ENCODE measurements at regions not wholly inside any gene's neighbourhood (a gene's known extent, or its start where the extent isn't known, plus 50 kb on each side); places are given as distances from the start of the nearest gene placed in this dataset.

DNA sequence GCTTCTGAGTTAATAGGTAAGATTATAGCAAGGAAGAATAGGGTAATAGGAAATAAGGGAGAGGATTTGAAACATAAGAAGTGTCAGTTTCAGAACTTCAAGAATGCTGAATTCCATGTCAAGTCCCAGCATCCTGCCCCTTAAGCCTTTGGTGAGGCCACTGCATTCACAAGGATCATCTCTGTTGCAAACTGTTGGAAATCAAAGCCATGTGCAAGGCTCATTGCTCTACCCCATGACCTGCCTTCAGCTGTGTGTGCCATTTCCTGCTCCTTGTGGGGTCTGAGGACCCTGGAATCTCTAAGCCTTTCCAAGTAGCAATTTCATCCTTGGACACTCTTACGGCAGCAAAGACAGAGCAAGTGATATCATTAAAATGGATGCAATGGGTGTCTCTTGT lies 203.0 kb downstream of the CDC5L start:
- DNase-seq (ENCODE audit: insufficient read length, low spot score): no peak
- no peak for FAIRE-seq
- no peak for TF ChIP-seq POLR2A (IDR thresholded peaks at IDR 0.05; ENCODE audit: low read depth, low read length)

DNA sequence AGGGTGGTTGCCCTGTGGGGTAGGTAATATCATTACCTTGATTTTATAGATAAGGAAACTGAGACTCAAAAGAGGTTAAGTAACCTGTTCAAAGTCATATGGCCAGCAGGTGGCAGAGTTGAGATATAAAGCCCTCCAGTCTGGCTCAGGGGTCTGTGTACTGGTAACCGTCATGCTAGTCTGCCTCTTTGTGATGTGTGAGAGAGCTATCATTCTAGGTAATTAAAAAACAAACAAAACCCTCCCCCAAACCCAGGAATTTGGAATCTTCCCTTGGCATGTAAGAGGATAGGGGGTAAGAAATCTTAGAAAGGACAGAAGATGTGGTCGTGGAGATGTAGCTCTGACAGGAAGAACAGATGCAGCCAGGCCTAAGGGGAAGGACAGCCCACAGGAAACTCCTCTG lies 206.0 kb downstream of the CDC5L start:
- peak; percentile 35 for DNase-seq (ENCODE audit: insufficient read length, low spot score)
- FAIRE-seq: peak; percentile 80
- no peak for TF ChIP-seq POLR2A (IDR thresholded peaks at IDR 0.05; ENCODE audit: low read depth, low read length)

GRCh38 chr6:44594481-44594880 lies 207.0 kb downstream of the CDC5L start:
- no peak for FAIRE-seq
- DNase-seq (ENCODE audit: insufficient read length, low spot score): no peak
- no peak for TF ChIP-seq POLR2A (IDR thresholded peaks at IDR 0.05; ENCODE audit: low read depth, low read length)

DNA sequence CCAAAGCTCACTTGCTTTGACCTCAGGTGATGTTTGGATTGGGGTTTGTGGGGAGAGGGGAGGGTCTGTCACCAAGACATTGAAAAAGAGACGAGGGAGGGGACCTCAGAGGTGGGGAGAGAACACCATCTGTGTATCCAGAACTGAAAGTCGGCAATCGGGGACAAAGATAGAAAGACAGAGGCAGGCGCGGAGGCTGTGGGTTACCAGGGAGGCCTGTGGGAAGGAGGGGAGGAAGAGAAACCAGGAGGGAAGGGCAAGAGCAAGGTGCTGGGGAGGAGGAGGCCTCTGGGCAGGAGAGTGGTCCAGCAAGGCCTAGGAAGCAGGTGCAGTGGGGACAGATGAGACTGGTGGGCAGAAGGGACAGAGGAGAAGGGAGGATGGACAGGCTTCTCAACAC lies 211.2 kb downstream of the CDC5L start:
- no peak for FAIRE-seq
- no peak for TF ChIP-seq POLR2A (IDR thresholded peaks at IDR 0.05; ENCODE audit: low read depth, low read length)
- DNase-seq (ENCODE audit: insufficient read length, low spot score): no peak

DNA sequence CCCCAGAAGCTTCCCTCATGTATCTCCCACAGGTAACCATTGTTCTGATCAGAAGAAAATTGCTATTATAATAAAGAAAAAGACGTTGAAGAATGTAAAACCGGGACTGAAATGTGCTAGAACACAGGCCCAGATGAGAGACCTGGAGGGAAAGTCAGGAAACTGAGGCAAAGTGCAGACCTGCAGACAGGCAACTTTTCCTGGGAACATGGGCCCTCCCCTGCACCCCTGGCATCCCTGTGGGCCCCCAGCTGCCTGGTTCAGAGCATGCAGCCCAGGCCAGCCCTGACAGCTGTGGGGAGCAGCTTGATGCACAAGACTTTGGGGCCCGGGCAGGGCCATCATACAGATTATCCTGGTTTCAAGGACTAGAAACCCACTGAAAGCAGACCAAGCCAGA lies 212.2 kb downstream of the CDC5L start:
- no peak for DNase-seq (ENCODE audit: insufficient read length, low spot score)
- FAIRE-seq: no peak
- TF ChIP-seq POLR2A (IDR thresholded peaks at IDR 0.05; ENCODE audit: low read depth, low read length): no peak

DNA sequence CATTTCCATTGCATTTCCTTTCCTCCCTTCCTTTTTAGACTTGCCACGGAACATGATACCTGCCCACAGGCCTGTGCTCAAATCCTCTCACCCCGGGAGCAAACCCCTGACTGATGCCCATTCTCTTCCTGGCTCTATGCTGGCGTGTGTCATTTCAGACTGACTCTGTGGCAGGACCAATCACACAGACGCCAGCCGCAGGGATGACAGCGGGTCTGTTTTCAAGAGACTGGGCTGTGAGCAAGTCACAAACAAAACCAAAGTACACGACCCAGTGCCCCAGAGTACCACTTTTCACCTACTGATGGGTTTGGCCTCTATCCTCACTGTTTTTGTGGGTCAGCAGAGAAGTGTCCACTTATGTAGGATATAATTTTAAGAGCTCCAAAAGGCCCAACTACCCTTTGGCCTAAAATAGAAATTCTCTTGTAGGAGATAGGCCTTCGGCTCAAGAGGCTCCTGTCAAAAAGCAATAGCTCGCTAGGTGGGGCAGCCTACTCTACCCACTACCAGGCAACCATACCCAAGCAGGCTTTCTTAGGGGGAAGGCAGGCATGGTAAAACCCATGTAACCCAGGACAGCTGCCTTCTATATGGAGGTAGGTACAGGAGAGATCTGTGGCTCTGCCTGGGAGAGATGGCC lies 215.7 kb downstream of the CDC5L start:
- no peak for TF ChIP-seq POLR2A (IDR thresholded peaks at IDR 0.05; ENCODE audit: low read depth, low read length)
- no peak for DNase-seq (ENCODE audit: insufficient read length, low spot score)
- no peak for FAIRE-seq

DNA sequence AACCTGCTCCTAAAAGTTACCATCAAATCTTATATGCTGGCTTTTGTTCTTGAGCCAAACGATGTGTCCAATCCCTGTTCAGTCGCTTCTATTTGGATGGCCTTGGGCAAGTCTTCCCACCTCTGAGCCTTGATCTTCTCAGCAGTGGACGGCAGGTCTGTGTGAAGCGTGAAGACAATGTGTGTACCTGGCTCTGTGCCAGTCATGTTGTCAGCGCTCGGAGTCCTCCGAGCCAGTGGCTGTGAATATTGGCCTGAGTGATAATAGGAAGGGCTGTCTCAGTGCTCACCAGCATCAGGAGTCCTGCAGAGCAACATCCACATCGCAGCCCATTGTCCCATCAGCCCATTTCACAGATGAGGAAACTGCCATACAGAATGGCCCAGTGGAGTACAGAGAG lies 219.0 kb downstream of the CDC5L start:
- TF ChIP-seq POLR2A (IDR thresholded peaks at IDR 0.05; ENCODE audit: low read depth, low read length): no peak
- FAIRE-seq (no peak), DNase-seq (ENCODE audit: insufficient read length, low spot score) (no peak)

DNA sequence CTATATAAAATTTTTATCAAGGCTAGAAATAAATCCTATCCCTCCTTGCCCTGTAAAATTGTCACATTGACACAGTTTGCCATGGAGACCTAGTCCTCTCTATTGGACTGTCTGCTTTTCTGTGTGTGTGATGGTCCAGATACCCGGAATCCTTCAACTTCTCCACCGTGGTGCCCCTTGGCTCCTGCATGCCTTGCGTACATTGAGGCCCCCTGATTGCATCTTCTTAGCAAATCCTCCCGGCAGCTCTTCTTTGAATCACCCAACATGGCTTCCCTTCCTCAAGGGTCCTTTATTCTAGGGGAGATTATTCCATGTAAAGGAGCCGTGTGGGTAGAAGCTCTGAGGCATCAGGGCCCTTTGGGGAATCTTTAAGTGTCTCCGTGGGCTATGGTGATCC lies 219.5 kb downstream of the CDC5L start:
- FAIRE-seq: no peak
- no peak for TF ChIP-seq POLR2A (IDR thresholded peaks at IDR 0.05; ENCODE audit: low read depth, low read length)
- no peak for DNase-seq (ENCODE audit: insufficient read length, low spot score)

- DNase-seq (ENCODE audit: insufficient read length, low spot score): no peak
- no peak for TF ChIP-seq POLR2A (IDR thresholded peaks at IDR 0.05; ENCODE audit: low read depth, low read length)
- FAIRE-seq: no peak
Observed at GRCh38 chr6:44608175-44608574, 220.7 kb downstream of the CDC5L start.

DNA sequence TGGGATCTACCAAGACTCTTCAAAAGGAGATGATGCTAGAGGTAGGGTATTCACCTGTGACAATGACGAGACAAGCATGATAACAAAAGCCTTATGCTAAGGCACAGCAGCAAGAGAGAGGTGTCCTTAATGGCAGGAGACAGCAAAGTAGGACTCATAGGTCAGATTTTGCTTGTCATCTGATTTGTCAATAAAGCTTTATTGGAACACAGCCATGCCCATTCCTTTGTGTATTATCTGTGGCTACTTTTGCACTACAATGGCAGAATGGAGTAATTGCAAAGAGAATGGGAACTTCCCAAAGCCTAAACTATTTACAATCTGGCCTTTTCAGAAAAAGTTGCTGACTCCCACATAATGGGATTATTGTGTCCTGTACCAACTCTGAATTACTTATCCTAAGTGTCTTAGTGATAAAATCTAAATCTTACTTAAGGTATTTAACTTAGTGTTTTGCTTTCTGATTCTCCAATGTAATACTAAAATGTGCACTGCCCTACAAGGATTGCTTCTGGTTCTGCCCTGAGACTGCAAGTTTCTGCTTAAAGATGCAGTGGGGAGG lies 221.6 kb downstream of the CDC5L start:
- no peak for TF ChIP-seq POLR2A (IDR thresholded peaks at IDR 0.05; ENCODE audit: low read depth, low read length)
- DNase-seq (ENCODE audit: insufficient read length, low spot score) (no peak), FAIRE-seq (no peak)

- FAIRE-seq: no peak
- no peak for TF ChIP-seq POLR2A (IDR thresholded peaks at IDR 0.05; ENCODE audit: low read depth, low read length)
- DNase-seq (ENCODE audit: insufficient read length, low spot score): no peak
Observed at GRCh38 chr6:44614396-44614795, 226.9 kb downstream of the CDC5L start.

DNA sequence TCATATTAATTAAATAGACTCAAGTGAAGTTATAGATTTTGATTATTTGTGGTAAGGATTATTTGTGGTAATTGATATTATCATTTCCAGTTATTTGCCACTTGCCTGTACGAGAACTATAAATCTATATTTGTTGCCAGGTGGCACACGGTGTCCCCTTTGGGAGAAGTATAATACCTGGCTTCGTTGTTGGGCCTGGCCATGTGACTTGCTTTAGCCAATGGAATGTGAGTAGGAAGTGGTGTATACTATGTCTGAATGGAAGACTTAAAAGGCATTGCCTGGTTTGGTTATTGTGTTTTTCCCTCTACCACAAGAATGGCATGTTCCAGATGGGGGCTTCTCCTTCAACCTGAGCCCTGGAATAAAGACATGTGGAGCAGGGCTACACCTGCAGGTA lies 228.1 kb downstream of the CDC5L start:
- DNase-seq (ENCODE audit: insufficient read length, low spot score) (no peak), FAIRE-seq (no peak)
- no peak for TF ChIP-seq POLR2A (IDR thresholded peaks at IDR 0.05; ENCODE audit: low read depth, low read length)

DNA sequence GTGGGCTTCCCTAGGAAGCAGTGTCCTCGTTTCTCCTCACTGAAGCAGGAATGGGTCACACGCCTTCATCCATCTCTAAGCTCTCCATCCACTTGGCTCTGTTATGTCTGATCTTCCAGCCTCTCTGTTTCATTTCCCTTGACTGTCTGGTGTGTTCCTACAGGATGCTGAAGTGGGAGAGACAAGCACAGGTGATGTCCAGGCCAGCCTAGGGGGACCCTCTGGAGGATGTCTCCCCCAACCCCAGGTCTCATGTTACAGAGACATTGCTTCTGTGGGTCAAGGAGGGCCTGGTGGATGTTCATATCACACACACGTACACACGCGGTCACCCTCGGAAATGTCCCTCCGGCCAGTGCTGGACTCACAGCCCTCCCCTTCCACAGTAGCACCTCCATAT lies 229.9 kb downstream of the CDC5L start:
- DNase-seq (ENCODE audit: insufficient read length, low spot score) (no peak), FAIRE-seq (no peak)
- no peak for TF ChIP-seq POLR2A (IDR thresholded peaks at IDR 0.05; ENCODE audit: low read depth, low read length)

DNA sequence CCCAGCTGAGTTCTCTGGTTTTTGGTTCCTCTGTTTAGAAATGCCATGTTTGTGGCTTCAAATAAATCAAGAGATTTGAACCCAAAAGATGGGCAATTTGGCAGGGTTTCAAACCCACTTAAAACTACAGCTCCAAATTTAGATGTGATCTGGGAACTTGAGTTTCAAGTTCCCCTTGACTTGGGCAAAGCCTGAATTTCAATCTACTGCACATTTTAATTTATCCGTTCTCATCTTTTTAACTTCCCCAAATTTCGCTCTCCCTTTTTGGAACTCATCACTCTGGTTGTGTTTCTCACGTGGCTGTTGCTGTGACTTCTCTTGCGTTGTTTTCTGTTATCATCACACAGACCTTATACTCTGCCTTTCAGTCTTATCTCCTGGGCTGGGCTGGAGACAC lies 230.9 kb downstream of the CDC5L start:
- DNase-seq (ENCODE audit: insufficient read length, low spot score) (no peak), FAIRE-seq (no peak)
- no peak for TF ChIP-seq POLR2A (IDR thresholded peaks at IDR 0.05; ENCODE audit: low read depth, low read length)

- FAIRE-seq: no peak
- TF ChIP-seq POLR2A (IDR thresholded peaks at IDR 0.05; ENCODE audit: low read depth, low read length): no peak
- no peak for DNase-seq (ENCODE audit: insufficient read length, low spot score)
Observed at GRCh38 chr6:44620922-44621321, 233.4 kb downstream of the CDC5L start.

GRCh38 chr6:44621846-44622245 lies 234.3 kb downstream of the CDC5L start:
- no peak for FAIRE-seq
- no peak for TF ChIP-seq POLR2A (IDR thresholded peaks at IDR 0.05; ENCODE audit: low read depth, low read length)
- DNase-seq (ENCODE audit: insufficient read length, low spot score): no peak
